ENCODE measurements at regions not wholly inside any gene's neighbourhood (a gene's known extent, or its start where the extent isn't known, plus 50 kb on each side); places are given as distances from the start of the nearest gene placed in this dataset.

GRCh38 chr21:16205527-16205926, 475.7 kb downstream of the USP25 start:
- ATAC-seq: no peak
- H3K79me2 ChIP-seq (replicated peaks; ENCODE audit: insufficient read depth): no peaks in the 10 kb centered on the region
- no peak for DNase-seq (ENCODE audit: low spot score)
- no peaks in the 10 kb centered on the region for H3F3A ChIP-seq (replicated peaks; ENCODE audit: low read depth)
- Mint-ChIP-seq H3K27me3 (ENCODE audit: insufficient read depth, low read depth, poor library complexity) (no peaks in the 10 kb centered on the region), H3K4me3 (no peak overlapping the region), H3K9me3 (no peaks in the 10 kb centered on the region), H3K27ac (no peak overlapping the region), H3K36me3 (ENCODE audit: low read depth) (no peaks in the 10 kb centered on the region), H3K4me1 (no peaks in the 10 kb centered on the region; the same call in 2 of the 3 replicates)
- H3K27ac ChIP-seq (ENCODE audit: low read depth): no peak overlapping the region
- H3K4me1 ChIP-seq (ENCODE audit: insufficient read depth): no peaks in the 10 kb centered on the region
- H3K36me3 ChIP-seq (ENCODE audit: insufficient read depth): no peaks in the 10 kb centered on the region
- H2AFZ ChIP-seq: peak overlapping the region; percentile 80
- no peaks in the 10 kb centered on the region for H3K27me3 ChIP-seq (ENCODE audit: insufficient read depth)
- no peak overlapping the region for H3K4me3 ChIP-seq
- no peaks in the 10 kb centered on the region for H3K9me2 ChIP-seq (ENCODE audit: insufficient read depth)
- TF ChIP-seq ZNF114 (CRISPR knock-in tag; IDR thresholded peaks at IDR 0.05) (no peak), EZH2phosphoT487 (IDR thresholded peaks at IDR 0.05; ENCODE audit: unreplicated experiment) (no peak), ETS1 (IDR thresholded peaks at IDR 0.05) (no peak), STAT1 (IDR thresholded peaks at IDR 0.05; ENCODE audit: unreplicated experiment) (no peak), CTCF (conservative IDR thresholded peaks at IDR 0.05; ENCODE audit: low read depth in 2 of 2) (no peak), CREB1 (CRISPR knock-in tag; IDR thresholded peaks at IDR 0.05; ENCODE audit: low read depth) (no peak), JUNB (IDR thresholded peaks at IDR 0.05; ENCODE audit: unreplicated experiment) (no peak), POLR2AphosphoS5 (IDR thresholded peaks at IDR 0.05; ENCODE audit: low read depth) (no peak), EZH2 (IDR thresholded peaks at IDR 0.05; ENCODE audit: low read depth, unreplicated experiment) (no peak), ZNF331 (CRISPR knock-in tag; IDR thresholded peaks at IDR 0.05; ENCODE audit: low read depth) (no peak), NANOG (IDR thresholded peaks at IDR 0.05; ENCODE audit: borderline replicate concordance) (no peak)
- TF ChIP-seq, protein P1, sequence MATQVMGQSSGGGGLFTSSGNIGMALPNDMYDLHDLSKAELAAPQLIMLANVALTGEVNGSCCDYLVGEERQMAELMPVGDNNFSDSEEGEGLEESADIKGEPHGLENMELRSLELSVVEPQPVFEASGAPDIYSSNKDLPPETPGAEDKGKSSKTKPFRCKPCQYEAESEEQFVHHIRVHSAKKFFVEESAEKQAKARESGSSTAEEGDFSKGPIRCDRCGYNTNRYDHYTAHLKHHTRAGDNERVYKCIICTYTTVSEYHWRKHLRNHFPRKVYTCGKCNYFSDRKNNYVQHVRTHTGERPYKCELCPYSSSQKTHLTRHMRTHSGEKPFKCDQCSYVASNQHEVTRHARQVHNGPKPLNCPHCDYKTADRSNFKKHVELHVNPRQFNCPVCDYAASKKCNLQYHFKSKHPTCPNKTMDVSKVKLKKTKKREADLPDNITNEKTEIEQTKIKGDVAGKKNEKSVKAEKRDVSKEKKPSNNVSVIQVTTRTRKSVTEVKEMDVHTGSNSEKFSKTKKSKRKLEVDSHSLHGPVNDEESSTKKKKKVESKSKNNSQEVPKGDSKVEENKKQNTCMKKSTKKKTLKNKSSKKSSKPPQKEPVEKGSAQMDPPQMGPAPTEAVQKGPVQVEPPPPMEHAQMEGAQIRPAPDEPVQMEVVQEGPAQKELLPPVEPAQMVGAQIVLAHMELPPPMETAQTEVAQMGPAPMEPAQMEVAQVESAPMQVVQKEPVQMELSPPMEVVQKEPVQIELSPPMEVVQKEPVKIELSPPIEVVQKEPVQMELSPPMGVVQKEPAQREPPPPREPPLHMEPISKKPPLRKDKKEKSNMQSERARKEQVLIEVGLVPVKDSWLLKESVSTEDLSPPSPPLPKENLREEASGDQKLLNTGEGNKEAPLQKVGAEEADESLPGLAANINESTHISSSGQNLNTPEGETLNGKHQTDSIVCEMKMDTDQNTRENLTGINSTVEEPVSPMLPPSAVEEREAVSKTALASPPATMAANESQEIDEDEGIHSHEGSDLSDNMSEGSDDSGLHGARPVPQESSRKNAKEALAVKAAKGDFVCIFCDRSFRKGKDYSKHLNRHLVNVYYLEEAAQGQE (IDR thresholded peaks at IDR 0.05; ENCODE audit: unreplicated experiment): no peak
- TF ChIP-seq, protein P2, sequence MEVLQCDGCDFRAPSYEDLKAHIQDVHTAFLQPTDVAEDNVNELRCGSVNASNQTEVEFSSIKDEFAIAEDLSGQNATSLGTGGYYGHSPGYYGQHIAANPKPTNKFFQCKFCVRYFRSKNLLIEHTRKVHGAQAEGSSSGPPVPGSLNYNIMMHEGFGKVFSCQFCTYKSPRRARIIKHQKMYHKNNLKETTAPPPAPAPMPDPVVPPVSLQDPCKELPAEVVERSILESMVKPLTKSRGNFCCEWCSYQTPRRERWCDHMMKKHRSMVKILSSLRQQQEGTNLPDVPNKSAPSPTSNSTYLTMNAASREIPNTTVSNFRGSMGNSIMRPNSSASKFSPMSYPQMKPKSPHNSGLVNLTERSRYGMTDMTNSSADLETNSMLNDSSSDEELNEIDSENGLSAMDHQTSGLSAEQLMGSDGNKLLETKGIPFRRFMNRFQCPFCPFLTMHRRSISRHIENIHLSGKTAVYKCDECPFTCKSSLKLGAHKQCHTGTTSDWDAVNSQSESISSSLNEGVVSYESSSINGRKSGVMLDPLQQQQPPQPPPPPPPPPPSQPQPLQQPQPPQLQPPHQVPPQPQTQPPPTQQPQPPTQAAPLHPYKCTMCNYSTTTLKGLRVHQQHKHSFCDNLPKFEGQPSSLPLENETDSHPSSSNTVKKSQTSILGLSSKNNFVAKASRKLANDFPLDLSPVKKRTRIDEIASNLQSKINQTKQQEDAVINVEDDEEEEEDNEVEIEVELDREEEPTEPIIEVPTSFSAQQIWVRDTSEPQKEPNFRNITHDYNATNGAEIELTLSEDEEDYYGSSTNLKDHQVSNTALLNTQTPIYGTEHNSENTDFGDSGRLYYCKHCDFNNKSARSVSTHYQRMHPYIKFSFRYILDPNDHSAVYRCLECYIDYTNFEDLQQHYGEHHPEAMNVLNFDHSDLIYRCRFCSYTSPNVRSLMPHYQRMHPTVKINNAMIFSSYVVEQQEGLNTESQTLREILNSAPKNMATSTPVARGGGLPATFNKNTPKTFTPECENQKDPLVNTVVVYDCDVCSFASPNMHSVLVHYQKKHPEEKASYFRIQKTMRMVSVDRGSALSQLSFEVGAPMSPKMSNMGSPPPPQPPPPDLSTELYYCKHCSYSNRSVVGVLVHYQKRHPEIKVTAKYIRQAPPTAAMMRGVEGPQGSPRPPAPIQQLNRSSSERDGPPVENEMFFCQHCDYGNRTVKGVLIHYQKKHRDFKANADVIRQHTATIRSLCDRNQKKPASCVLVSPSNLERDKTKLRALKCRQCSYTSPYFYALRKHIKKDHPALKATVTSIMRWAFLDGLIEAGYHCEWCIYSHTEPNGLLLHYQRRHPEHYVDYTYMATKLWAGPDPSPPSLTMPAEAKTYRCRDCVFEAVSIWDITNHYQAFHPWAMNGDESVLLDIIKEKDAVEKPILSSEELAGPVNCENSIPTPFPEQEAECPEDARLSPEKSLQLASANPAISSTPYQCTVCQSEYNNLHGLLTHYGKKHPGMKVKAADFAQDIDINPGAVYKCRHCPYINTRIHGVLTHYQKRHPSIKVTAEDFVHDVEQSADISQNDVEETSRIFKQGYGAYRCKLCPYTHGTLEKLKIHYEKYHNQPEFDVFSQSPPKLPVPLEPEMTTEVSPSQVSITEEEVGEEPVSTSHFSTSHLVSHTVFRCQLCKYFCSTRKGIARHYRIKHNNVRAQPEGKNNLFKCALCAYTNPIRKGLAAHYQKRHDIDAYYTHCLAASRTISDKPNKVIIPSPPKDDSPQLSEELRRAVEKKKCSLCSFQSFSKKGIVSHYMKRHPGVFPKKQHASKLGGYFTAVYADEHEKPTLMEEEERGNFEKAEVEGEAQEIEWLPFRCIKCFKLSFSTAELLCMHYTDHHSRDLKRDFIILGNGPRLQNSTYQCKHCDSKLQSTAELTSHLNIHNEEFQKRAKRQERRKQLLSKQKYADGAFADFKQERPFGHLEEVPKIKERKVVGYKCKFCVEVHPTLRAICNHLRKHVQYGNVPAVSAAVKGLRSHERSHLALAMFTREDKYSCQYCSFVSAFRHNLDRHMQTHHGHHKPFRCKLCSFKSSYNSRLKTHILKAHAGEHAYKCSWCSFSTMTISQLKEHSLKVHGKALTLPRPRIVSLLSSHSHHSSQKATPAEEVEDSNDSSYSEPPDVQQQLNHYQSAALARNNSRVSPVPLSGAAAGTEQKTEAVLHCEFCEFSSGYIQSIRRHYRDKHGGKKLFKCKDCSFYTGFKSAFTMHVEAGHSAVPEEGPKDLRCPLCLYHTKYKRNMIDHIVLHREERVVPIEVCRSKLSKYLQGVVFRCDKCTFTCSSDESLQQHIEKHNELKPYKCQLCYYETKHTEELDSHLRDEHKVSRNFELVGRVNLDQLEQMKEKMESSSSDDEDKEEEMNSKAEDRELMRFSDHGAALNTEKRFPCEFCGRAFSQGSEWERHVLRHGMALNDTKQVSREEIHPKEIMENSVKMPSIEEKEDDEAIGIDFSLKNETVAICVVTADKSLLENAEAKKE (CRISPR knock-in tag; IDR thresholded peaks at IDR 0.05): no peak
- no peaks in the 10 kb centered on the region for H4K20me1 ChIP-seq (replicated peaks; ENCODE audit: insufficient read depth)
- H3K4me2 ChIP-seq: no peak overlapping the region

Measured in GM23338 (cell line).